Midbrain (tissue), 1 donor: ENCODE measurements at regions not wholly inside any gene's neighbourhood (a gene's known extent, or its start where the extent isn't known, plus 50 kb on each side); places are given as distances from the start of the nearest gene placed in this dataset.
"Not testable (repeated sequence)": the region's sequence is repeated elsewhere in the genome, so short reads cannot be mapped to it uniquely, and the experiment has no call there.

Experiments
- DNase-seq: peaks from one replicate; lab custom pipeline; 2025; lab: John Stamatoyannopoulos, UW

DNA sequence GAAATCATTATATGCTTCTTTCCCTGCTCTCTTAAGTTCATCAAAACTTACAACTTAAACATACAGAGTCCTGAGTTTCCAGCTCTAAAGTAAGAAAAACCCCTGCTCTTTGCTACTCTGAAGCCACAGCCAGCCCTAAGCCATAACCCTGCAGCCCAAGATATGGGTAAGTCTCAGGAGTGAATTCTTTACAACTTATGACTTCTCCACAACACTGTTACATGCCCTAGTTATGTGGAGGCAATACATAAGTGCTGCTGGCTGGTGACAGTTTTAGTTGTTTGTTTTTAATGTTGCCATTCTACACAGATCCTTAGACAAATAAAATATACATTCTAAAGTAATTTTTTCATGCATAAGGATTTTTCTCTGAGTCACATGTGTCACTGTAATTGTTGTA lies 100.2 kb downstream of the FBXO8 start:
- no peak for DNase-seq

GRCh38 chr4:174181827-174182226 lies 101.6 kb downstream of the FBXO8 start:
- no peak for DNase-seq

GRCh38 chr4:174177536-174177935 lies 105.9 kb downstream of the FBXO8 start:
- DNase-seq, result no peak

DNA sequence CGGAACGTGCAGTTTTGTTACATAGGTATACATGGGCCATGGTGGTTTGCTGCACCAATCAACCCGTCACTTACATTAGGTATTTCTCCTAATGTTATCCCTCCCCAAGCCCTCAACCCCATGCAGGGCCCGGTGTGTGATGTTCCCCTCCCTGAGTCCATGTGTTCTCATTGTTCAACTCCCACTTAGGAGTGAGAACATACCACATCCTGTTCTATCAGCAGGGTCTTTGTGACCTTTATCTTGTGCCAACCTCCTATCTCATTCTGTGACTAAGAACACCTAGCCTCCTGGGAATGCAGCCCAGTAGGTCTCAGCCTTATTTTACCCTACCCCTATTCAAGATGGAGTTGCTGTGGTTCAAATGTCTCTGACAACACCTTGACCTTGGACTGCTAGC lies 107.6 kb downstream of the FBXO8 start:
- DNase-seq, result not testable (repeated sequence)

DNA sequence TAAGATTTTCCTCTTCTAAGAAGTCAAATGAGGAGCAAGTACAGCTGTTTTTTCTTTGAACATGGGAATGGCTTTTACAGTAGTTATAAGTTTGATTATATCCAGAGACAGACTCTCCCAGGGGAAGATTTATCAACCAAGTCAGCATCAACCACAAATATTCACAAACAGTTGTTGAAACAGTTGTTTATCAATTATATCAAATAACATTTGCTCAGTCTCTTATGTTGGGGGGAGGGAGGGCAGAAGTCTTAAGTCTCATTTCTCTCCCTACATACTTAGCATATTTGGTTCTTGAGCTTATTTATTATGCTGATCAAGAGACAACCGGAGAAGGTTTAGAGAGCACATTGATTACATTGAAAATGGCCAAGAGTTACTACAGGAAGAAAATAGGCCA lies 110.1 kb downstream of the FBXO8 start:
- DNase-seq, result no peak

- no peak for DNase-seq
Observed at GRCh38 chr4:174172274-174172673, 111.2 kb downstream of the FBXO8 start.

- DNase-seq, result no peak
Observed at GRCh38 chr4:174170906-174171305, 112.6 kb downstream of the FBXO8 start.

DNA sequence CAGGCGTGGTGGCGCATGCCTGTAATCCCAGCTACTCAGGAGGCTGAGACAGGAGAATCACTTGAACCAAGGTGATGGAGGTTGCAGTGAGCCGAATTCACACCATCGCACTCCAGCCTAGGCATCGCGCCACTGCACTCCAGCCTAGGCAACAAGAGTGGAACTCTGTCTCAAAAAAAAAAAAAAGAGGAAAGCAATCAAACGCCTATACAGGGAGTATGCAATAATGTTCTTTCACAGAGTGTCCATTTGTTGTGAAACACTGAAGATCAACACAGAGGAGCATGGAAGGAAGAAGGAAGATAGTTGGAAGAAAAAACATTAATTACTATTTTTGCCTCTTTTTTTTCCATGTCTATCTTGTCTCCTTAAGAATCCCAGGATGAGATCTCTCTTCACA lies 113.4 kb downstream of the FBXO8 start:
- DNase-seq, result no peak

DNA sequence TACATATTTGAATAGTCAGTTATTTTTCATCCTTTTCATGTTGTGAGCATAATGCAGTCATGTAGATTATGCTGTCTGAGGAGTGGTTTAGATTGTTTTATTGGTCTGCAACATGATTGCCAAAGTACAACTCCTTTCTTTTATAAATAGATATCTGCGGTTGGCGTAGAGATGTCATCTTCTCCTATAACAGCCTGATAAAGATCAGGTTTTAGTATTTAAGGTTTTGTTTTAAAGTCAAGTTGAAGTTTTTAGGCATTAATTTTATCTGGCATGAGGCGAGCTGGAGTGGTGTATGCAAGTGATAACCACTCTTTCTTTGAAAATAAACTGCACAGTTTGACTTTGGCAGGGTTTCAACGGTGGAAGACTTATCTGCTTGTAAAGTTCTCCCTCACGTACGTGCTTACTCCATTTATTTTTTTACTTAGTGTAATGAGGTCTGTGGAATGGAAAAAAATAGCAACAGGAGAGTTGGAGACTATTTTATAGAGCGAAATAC lies 126.3 kb downstream of the FBXO8 start:
- DNase-seq, result no peak

- DNase-seq, result peak; percentile 38
Observed at GRCh38 chr4:174156239-174156826, 127.1 kb downstream of the FBXO8 start.

DNA sequence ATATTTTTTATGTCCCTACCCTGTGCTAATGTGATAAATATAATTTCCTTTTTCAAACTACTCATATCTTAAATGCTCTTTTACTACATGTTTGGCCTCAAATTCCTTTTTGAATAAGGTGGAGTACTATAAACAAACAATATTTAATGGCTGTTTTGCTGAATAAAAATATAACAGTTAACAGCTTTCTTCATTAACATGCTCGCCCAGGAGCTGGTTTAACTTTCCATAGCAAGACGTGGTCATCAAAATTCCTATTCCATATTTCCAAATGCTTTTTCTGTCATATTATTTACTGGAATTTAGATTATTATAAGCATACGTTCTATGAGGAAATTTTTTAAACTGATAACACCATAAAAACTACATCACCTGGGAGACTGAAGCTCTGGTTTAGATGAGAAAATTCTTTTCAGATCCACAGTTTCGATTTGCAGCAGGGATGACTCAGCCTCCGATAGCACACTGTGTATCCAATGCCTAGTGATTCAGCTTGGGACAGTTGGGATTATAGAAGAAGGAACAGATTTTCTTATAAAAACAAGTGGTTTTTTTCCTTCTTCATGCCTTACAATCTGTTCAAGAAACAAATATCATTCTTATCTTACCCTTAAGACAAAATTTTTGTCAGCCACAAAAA lies 129.1 kb downstream of the FBXO8 start:
- no peak for DNase-seq

DNA sequence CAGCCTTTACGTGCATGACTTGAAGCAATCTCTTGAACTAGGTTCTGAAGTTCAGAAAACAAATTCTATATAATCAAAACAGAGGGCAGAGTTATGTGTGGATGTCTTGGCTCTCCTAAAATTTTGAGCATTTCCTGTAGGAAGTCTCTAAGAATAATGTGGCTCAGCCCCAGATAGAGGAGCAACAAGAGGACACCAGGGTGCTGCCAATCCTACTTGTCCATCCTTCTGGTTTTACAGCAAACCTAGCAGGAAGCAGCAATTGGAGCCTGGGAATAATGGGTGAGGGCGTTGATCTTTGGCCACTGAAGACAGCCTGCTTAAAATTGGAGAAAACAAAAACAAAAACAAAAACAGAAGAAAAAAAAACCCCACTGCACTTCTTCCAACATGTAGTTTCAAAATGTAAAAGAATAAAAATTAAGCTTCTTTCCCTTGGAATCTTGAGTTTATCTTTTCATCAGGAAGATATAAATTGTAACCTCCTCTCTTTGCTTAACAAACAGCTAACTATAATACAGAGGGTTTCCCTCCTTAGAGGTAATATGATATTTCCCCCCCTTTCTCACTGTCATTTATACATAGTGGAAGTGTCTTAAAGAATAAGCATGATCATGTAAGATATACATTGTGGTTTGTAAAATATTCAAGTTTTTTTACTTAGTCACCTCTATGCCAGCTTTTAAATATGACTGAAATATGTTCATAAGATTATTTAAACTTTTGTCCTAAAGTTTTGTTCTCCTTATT lies 130.6 kb downstream of the FBXO8 start:
- no peak for DNase-seq

GRCh38 chr4:174147863-174148262 lies 135.6 kb downstream of the FBXO8 start:
- DNase-seq, result no peak

- no peak for DNase-seq
Observed at GRCh38 chr4:174144106-174144505, 139.4 kb downstream of the FBXO8 start.

GRCh38 chr4:174141876-174142275 lies 141.6 kb downstream of the FBXO8 start:
- no peak for DNase-seq

- DNase-seq, result no peak
Observed at GRCh38 chr4:174138616-174139015, 144.9 kb downstream of the FBXO8 start.

- no peak for DNase-seq
Observed at GRCh38 chr4:174137698-174138097, 145.8 kb downstream of the FBXO8 start.

DNA sequence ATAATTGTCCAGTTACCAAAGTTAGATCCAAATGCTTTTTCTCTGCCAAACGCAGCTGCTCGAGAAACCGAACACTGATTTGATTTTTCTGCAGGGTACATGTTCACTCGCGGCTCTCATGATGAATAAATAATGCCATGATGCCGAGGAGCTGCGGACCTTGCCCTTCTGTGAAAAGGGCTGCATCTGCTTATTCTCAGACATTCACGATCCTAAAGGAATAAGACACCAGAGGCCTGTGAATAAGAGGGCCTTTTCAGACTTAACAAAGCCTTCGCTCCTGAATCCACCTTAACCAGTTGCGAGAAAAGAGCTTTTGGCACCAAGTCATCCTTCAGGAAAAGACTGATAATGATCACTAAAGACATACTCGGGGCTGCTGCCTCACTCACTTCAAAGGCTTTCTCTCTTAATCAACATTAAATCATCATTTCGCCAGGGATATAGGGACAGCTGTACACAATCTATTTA lies 147.5 kb downstream of the FBXO8 start:
- no peak for DNase-seq

DNA sequence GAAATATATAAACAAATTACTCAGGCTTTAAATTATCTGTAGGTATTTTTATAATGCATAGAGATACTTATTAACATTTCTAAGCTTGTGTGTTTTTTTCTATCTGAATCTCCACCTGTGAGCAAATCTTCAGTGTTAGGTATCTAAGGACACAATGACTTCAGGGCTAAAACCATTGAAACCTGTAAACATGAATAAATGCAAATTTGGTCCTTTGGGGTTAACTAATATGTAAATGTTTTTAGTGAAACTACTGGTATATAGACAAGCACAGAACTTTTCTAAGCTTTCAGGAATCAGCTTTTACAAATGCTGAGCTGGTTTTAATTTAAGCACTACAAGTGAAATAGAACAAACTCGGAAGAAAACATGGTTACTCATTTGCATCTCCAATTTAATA lies 147.9 kb downstream of the FBXO8 start:
- no peak for DNase-seq

DNA sequence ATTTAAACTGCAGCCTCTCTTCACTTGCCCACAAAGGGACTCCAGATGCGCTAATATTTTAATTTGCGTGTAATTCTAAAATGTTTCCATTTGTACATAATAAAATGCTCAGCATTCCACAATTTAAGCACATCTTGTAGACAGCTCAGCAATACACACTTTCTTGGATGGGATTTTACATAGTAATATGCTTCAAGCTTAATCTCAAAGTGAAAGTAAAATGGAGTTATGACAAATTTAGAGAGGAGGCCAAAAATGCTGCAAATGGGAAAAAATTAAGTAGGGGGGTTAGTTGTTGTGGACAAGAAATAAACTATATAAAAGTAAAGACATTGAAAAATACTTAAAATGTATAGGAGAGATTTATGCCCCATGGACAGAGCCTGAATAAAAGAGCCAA lies 149.1 kb downstream of the FBXO8 start:
- no peak for DNase-seq

GRCh38 chr4:174133551-174133950 lies 149.9 kb downstream of the FBXO8 start:
- DNase-seq, result no peak

GRCh38 chr4:174131901-174132300 lies 151.6 kb downstream of the FBXO8 start:
- DNase-seq, result no peak

- no peak for DNase-seq
Observed at GRCh38 chr4:174122705-174123104, 160.8 kb downstream of the FBXO8 start.
